Erythroblast (primary cell): ENCODE measurements at regions not wholly inside any gene's neighbourhood (a gene's known extent, or its start where the extent isn't known, plus 50 kb on each side); places are given as distances from the start of the nearest gene placed in this dataset.

Experiments used
- GATA1 ChIP-seq: IDR thresholded peaks from 2 replicates; pipeline ENCODE4 v1.6.1; 2011; ENCODE audit warnings: low read depth, mild to moderate bottlenecking, control low read depth, low read length, moderate library complexity
- POLR2A ChIP-seq: IDR thresholded peaks from 2 replicates; pipeline ENCODE4 v1.6.1; 2011; ENCODE audit warnings: mild to moderate bottlenecking, low read length

DNA sequence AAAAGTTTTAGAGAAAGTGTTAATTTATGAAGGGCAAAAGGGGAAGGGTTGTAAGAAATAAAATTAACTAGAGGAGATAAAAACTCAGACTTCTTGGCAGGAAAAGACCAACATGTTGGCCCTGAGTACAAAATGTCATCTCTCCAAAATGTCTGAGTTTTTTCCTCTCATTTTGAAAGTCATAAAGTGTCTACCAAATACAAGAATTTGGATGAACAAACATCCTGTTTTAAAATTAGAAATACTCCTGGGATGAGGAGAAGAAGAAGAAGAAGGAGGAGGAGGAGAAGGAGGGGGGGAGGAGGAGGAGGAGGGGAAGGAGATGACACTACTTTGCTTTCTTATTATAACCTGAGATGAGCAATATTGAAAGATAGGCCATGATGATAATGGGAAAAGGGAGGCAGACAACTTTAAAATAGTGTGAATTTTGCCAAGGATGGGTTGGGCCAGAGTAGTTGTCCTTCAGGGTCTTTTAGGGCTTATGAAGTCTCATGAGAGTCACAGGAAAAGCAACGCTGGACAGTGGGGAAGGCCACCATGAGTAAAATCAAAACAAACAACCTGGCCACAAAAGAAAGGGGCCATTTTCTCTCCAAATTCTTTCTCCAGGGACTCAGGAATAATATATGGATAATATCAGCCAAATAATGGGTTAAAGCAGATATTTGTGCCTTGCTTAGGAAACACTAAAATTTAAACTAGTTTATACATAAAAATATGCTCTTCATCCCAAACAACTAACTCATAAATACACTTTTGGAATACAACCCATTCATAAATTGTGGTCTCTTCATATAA, 632.9 kb downstream of the EPHA3 start:
- TF ChIP-seq POLR2A (no peak), GATA1 (no peak)
